LHCN-M2 (cell line): ENCODE measurements at regions not wholly inside any gene's neighbourhood (a gene's known extent, or its start where the extent isn't known, plus 50 kb on each side); places are given as distances from the start of the nearest gene placed in this dataset.
A peak's percentile ranks its signal among the peaks of the same experiment; 100 is the strongest.

Experiments used
- DNase-seq: peaks from one replicate; pipeline ENCODE4 v3.0.0-alpha.2; 2012; ENCODE audit warnings: low read depth

- no peak for DNase-seq
Observed at GRCh38 chr9:23309800-23310199, 516.2 kb downstream of the ELAVL2 start.

- no peak for DNase-seq
Observed at GRCh38 chr9:23314247-23314646, 511.8 kb downstream of the ELAVL2 start.

- no peak for DNase-seq
Observed at GRCh38 chr9:23319092-23319491, 506.9 kb downstream of the ELAVL2 start.

GRCh38 chr9:23321049-23321448, 505.0 kb downstream of the ELAVL2 start:
- peak; percentile 0 for DNase-seq

DNA sequence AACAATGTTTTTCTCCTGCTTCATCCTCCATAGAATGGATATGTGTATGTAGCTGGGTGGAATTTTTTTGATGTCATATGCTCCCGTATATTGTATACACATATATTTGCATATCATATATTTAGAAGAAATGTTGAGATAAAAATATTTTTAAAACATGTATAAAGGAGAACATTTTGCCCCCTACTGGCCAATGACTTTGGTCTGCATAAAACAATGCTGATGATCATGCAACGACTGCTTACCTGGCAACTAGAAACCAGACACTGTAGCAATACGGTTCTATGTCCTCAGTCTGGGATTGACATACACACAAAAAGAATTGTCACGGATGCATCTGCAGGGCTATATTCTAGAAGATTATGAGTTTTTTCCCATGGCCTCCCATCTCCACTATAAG, 503.6 kb downstream of the ELAVL2 start:
- DNase-seq: no peak

DNA sequence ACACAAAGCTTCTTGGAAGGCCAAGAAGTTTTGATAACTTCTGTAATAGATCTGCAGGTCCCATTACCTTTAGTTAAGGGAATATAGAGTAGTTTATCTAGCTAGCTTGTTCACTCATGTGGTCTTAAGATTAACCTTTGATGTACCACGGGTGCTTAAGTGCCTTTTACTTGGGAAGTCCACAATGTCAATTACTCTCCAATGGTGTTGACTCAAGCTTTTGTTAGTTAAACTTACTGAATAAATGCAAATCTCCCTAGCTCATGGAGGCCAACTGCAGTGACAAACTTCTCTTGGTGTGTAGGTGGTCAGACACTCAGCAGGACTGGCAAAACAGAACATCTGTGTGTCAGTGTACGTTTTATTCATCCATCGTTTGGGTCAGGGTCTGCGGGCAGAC, 501.5 kb downstream of the ELAVL2 start:
- no peak for DNase-seq

DNA sequence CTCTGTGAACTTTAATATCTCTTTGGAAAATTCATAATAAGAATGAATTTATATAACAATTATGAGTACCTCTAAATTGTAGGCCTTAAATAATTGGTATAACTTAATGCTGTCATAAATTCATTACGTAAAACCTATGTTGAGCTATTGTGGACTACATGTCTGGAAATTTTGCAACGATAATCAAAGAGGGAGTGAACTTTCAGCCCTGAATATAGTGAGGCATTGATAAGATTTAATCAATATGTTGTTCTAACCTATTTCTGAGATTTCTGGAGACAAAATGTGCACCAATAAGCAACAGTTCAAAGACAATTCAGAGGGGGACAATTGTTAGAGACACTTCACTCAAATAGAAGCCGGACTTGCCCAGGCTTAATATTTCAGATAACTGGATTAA, 499.4 kb downstream of the ELAVL2 start:
- no peak for DNase-seq

DNA sequence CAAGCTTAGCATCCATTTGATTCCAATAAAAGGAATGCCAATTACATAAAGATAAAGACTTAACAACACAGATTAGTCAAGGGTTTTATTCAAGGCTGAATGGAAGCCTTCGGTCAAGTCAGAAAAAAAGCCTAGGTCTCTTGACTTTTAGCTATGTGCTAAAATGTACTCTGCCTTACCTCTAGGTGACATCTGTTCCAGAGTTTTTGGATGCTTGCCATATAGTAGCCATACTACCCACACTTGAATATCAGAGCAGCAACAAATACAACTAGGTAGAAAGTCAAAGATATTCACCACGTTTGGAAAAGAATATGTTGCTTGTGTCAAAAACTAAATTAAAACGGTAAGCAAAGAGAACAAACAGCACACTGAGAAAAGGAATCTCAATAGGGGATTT, 484.7 kb downstream of the ELAVL2 start:
- no peak for DNase-seq

DNA sequence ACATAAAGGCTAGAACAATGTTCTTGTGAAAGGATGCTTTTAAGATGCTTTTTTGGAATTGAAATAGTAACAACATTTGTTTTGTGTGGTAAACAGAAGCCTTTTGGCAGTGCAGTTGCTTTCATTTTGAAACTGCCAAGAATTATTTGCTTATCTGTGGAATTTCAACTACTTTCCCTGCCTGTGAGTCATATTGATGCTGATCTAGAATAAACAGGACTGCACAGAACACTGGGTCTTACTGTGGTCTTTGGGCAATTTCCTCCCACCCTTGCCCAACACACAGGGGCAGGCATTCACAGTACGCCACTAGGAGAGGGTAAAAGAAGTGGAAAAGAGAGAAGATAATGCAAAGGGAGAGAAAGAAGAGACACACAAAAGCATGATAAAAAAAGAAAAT, 483.7 kb downstream of the ELAVL2 start:
- no peak for DNase-seq

DNA sequence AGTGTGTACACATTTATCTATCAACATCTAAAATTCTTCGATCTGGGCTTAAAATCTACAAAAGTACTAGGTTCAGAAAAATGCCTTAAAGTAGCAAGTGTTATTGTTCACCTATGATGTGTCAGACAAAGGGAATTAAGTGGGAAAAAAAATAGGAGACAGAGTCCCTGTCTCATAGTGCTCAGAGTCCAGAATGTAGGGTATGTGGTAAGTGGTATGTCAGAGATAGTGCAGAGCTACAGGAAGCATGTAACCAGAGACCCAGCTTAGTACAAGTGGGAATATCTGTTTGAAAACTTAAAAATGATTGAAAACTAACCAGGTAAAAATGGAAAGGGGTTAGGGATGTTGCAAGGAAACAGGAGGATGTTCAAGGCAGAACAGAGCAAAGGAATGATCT, 482.8 kb downstream of the ELAVL2 start:
- no peak for DNase-seq

GRCh38 chr9:23361096-23361495, 464.9 kb downstream of the ELAVL2 start:
- no peak for DNase-seq

GRCh38 chr9:23372703-23373102, 453.3 kb downstream of the ELAVL2 start:
- no peak for DNase-seq

DNA sequence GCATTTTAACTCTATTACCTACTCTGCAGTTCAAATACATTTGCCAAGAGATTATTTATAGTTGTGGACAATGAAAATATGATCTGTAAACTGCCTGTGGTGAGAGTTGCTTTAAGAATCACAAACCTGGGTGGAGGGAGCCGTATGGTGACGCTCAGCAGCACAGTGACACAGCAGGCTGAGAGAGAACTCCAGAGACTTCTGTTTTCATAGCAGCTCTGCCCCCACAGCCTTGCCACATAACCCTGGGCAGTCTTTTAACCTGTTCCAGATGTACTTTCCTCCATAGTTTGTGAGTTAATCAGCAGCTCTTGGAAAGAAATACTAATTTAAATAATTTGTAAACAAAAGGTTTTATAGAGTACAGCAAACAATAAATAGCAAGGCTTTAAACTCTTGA, 450.5 kb downstream of the ELAVL2 start:
- DNase-seq: no peak

GRCh38 chr9:23379842-23380241, 446.2 kb downstream of the ELAVL2 start:
- DNase-seq: no peak

DNA sequence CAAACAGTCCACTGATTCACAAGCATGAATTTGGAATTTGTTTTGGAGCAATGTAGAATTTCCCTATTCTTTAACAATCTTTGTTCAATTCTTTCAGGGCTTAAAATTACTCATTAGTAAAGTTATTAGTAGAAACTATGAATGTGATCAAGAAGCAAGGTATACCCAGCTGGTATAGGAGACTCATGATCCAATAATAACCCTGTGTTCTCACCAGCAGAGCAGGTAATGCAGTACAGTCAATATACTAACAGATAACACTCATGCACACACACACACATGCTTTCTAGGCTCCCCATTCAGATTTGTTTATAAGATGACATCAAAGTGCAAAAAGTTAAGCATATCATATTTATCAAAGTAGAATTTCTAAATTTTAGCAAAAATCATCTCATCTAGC, 445.2 kb downstream of the ELAVL2 start:
- no peak for DNase-seq

DNA sequence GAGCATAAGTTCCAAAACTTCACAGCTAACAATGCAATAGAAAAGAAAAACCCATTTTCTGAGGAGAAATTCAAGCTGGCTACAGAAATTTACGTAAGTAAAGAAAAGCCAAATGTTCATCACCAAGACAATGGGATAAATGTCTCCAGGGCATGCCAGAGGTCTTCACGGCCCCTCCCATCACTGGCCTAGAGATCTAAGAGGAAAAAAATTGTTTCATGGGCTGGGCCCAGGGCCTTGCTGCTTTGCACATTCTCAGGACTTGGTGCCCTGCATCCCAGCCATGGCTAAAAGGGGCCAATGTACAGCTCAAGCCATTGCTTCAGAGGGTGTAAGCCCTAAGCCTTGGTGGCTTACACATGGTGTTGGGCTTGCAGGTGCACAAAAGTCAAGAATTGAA, 443.6 kb downstream of the ELAVL2 start:
- DNase-seq: no peak

DNA sequence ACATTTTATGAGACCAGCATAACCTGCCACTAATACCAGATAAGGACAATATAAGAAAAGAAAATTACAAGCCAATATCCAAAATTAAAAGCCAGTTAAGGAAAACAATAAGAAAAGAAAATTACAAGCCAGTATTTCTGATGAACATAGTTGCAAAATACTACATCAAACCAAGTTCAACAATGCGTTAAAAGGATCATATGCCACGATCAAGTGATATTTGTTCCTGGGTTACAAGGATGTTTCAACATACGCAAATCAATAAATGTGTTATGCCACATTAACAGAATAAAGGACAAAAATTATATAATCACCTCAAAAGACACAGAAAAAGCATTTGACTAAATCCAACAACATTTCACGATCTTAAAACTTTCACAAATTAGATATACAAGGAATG, 431.9 kb downstream of the ELAVL2 start:
- no peak for DNase-seq

GRCh38 chr9:23408874-23409273, 417.2 kb downstream of the ELAVL2 start:
- no peak for DNase-seq

DNA sequence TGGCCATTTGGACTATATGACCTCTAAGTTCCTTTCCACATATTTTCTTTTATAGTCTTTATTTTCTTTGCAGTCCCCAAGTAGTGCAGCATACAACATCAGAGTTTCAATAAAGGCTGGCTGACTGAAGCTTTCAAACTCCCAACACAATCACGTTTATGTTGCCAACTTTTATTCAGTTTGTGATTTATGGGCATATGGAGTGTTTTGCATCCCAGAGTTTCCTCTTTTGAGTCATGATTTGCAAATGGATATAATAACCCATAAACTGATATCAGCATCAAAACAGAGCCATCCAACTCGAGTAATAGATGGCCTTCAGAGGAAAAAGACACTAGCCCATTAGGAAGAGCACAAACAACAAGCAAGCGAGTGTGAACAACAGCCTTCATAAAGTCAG, 414.0 kb downstream of the ELAVL2 start:
- no peak for DNase-seq

DNA sequence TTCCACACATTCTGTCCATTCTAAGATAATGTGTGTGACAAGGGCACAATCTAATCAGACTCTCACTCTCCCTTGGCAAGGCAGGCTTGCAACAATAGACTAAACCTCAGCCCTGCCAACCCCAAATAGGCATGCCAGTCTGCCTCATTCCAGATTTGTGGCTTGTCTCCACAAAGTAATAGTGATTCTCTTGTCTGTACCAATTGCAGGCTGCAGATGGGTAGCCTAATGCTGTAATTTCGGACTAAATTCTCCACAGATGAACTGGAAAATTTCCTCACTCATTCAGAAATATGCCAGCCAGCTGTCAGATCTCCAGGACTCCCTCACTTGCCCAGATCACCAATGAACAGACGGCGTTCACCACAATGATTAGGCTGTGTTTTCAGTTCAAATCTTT, 413.6 kb downstream of the ELAVL2 start:
- no peak for DNase-seq

DNA sequence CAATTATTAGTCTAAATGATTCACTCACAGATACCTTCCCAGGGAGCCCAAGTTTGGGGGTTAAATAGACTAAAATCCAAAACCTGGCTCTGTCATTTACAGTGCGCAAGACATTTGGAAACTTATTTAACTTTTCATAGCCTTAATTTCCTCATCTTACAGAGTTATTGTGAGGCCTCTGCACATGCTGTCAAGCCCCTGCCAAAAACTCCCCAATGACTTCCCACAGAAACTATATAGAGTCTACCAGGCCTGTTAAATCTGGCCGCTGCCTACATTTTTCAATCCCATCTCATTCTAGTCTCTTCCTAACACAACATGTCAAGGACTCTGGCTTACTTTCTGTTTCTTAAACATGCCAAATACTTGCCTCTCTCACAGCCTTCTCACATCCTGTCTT, 412.5 kb downstream of the ELAVL2 start:
- DNase-seq: no peak

- DNase-seq: no peak
Observed at GRCh38 chr9:23423999-23424398, 402.0 kb downstream of the ELAVL2 start.

GRCh38 chr9:23426144-23426543, 399.9 kb downstream of the ELAVL2 start:
- DNase-seq: no peak

DNA sequence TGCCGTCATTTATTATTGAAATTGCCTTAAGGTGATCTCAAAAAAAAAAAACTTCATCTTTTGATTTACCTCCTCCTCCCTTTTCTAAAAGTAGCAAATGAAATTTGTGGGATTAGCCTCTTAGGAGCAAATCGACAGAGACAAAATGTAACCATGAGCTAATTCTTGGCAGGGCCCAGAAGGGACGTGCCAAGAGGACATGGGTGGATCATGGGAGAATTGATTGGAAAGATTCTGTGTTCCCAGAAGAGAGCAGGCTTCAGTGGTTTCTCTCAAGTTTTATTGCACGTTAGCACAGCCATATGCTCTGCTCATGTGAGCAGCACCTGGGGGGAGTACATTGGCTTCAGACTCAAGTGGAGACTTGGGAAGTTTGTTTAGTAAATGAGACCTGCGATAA, 394.6 kb downstream of the ELAVL2 start:
- no peak for DNase-seq

DNA sequence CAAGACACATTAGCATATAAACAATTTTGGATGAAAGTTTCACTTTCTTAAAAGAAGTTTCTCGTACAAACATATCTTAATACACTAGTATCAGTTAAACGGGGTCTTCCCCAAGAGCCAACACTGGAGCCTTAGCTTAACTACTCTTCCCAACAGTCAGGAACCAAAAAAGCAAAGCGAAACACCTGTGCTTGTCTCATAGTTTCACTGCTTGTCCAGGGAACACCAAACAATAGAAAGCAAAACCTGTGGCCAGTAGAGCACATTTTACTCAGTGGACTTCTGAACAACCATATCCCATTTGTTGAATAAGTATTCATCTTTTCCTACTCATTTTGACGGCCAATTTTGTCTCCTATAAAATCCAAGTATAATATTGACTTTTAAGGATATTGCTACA, 391.4 kb downstream of the ELAVL2 start:
- no peak for DNase-seq
